GM12891 (cell line): ENCODE measurements at regions not wholly inside any gene's neighbourhood (a gene's known extent, or its start where the extent isn't known, plus 50 kb on each side); places are given as distances from the start of the nearest gene placed in this dataset.

ENCODE experiments used
- POLR2A ChIP-seq: IDR thresholded peaks from 2 replicates; pipeline ENCODE4 v1.6.1; 2011; ENCODE audit warnings: low read depth, low read length, control low read depth
- POLR2AphosphoS5 ChIP-seq: IDR thresholded peaks from 2 replicates; pipeline ENCODE4 v1.6.1; 2011; ENCODE audit warnings: low read depth, low read length, control low read depth
- POU2F2 ChIP-seq: IDR thresholded peaks from 2 replicates; pipeline ENCODE4 v1.6.1; 2011; ENCODE audit warnings: low read depth, mild to moderate bottlenecking, control low read depth, low read length, moderate library complexity
- SPI1 ChIP-seq: IDR thresholded peaks from 2 replicates; pipeline ENCODE4 v1.6.1; 2011; ENCODE audit warnings: low read depth, low read length, control low read depth
- TAF1 ChIP-seq: IDR thresholded peaks from 2 replicates; pipeline ENCODE4 v1.6.1; 2011; ENCODE audit warnings: low read depth, low read length, control low read depth

DNA sequence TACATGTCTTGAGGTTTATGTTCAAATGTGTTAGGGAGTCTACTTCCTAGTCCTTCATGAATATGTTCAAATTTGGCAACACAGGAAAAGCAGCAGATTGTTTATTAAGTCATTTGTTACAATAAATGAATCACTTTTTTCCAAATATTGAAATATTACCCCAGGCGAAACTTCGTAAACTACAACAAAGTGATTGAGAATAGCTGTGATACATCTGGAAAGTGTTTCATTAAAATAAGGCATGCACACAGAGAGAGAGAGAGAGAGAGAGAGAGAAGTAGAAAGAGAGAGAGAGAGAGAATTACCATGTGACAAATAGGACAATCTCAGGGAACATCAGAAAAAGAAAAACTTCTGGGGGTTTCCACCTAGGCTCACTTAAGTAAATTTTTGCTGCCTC, 363.1 kb upstream of the PTCHD4 start:
- TF ChIP-seq POLR2A (no peak), POLR2AphosphoS5 (no peak), SPI1 (no peak), TAF1 (no peak), POU2F2 (no peak)
